GM23338 (cell line): ENCODE measurements at regions not wholly inside any gene's neighbourhood (a gene's known extent, or its start where the extent isn't known, plus 50 kb on each side); places are given as distances from the start of the nearest gene placed in this dataset.

Experiments used
- ATAC-seq: fragments of 200-7000 bp; cut with Tn5 transposase; 3 replicates; pipeline ENCODE4 v1.9.1; 2020
- DNase-seq: peaks from one replicate; pipeline ENCODE4 v3.0.0-alpha.2; 2015; ENCODE audit warnings: low spot score
- H2AFZ ChIP-seq: fragments of 200-600 bp; sonication (generic); 2 replicates; pipeline ENCODE4 v1.8.0; 2016; ENCODE audit warnings: antibody characterized with exemption, mild to moderate bottlenecking, moderate library complexity
- H3F3A ChIP-seq: fragments of 200-600 bp; sonication (generic); replicated peaks from 2 replicates; pipeline ENCODE4 v1.8.0; 2017; ENCODE audit warnings: antibody characterized with exemption, mixed run types, low read depth
- H3K27ac ChIP-seq: fragments of 200-600 bp; sonication (generic); 2 replicates; pipeline ENCODE4 v1.6.1; 2016; ENCODE audit warnings: low read depth
- H3K27me3 ChIP-seq: fragments of 200-600 bp; sonication (generic); 2 replicates; pipeline ENCODE4 v1.8.0; 2016; ENCODE audit warnings: mild to moderate bottlenecking, mixed run types, moderate library complexity; ENCODE audit not compliant: insufficient read depth
- H3K36me3 ChIP-seq: fragments of 200-600 bp; sonication (generic); 2 replicates; pipeline ENCODE4 v1.8.0; 2016; ENCODE audit warnings: mild to moderate bottlenecking; ENCODE audit not compliant: insufficient read depth
- H3K4me1 ChIP-seq: fragments of 200-600 bp; sonication (generic); 2 replicates; pipeline ENCODE4 v1.8.0; 2016; ENCODE audit warnings: mild to moderate bottlenecking, moderate library complexity; ENCODE audit not compliant: insufficient read depth
- H3K4me2 ChIP-seq: fragments of 200-600 bp; sonication (generic); 2 replicates; pipeline ENCODE4 v1.7.1; 2017; ENCODE audit warnings: mixed run types
- H3K4me3 ChIP-seq: fragments of 200-600 bp; sonication (generic); 2 replicates; pipeline ENCODE4 v1.6.1; 2016; ENCODE audit warnings: mixed run types
- H3K79me2 ChIP-seq: fragments of 200-600 bp; sonication (generic); replicated peaks from 2 replicates; pipeline ENCODE4 v1.8.0; 2017; ENCODE audit warnings: mild to moderate bottlenecking; ENCODE audit not compliant: insufficient read depth
- H3K9me2 ChIP-seq: fragments of 200-600 bp; sonication (generic); 2 replicates; pipeline ENCODE4 v1.8.0; 2017; ENCODE audit not compliant: insufficient read depth
- H4K20me1 ChIP-seq: fragments of 200-600 bp; sonication (generic); replicated peaks from 2 replicates; pipeline ENCODE4 v1.8.0; 2017; ENCODE audit warnings: mild to moderate bottlenecking; ENCODE audit not compliant: insufficient read depth
- H3K27ac Mint-ChIP-seq: 2 replicates; pipeline ENCODE4 v1.8.0; 2020; ENCODE audit warnings: inconsistent platforms, mild to moderate bottlenecking, moderate library complexity, mixed read lengths
- H3K27me3 Mint-ChIP-seq: 3 replicates; pipeline ENCODE4 v1.8.0; 2022; ENCODE audit warnings: low read depth, mild to moderate bottlenecking, moderate library complexity, mixed read lengths, inconsistent platforms; ENCODE audit not compliant: insufficient read depth, poor library complexity
- H3K36me3 Mint-ChIP-seq: 3 replicates; pipeline ENCODE4 v1.8.0; 2021; ENCODE audit warnings: low read depth, mild to moderate bottlenecking, inconsistent platforms, moderate library complexity, mixed read lengths
- H3K4me1 Mint-ChIP-seq: 3 replicates; pipeline ENCODE4 v1.8.0; 2020; ENCODE audit warnings: mild to moderate bottlenecking, inconsistent platforms, mixed read lengths
- H3K4me3 Mint-ChIP-seq: 3 replicates; pipeline ENCODE4 v1.8.0; 2021; ENCODE audit warnings: moderate library complexity, mild to moderate bottlenecking, inconsistent platforms, mixed read lengths
- H3K9me3 Mint-ChIP-seq: 3 replicates; pipeline ENCODE4 v1.8.0; 2020; ENCODE audit warnings: moderate library complexity, mild to moderate bottlenecking, inconsistent platforms, mixed read lengths
- CREB1 ChIP-seq: fragments of 250-450 bp; sonication (Bioruptor Pico); IDR thresholded peaks from 2 replicates; pipeline ENCODE4 v1.5.0; 2020; ENCODE audit warnings: low read depth, mild to moderate bottlenecking, moderate library complexity
- CTCF ChIP-seq, 2 experiments: fragments of 200-600 bp in 1 of 2; sonication (generic) in 1 of 2; conservative IDR thresholded peaks; 2 replicates each; pipeline versions ENCODE4 v1.5.1 to v1.6.1; 2016 to 2017; ENCODE audit warnings: antibody characterized with exemption in 2 of 2, low read depth in 2 of 2, mild to moderate bottlenecking in 2 of 2, moderate library complexity in 1 of 2
- JUNB ChIP-seq: IDR thresholded peaks from one replicate; pipeline ENCODE4 v1.6.1; 2016; ENCODE audit warnings: antibody characterized with exemption; ENCODE audit not compliant: unreplicated experiment
- POLR2AphosphoS5 ChIP-seq: IDR thresholded peaks from 2 replicates; pipeline ENCODE4 v1.6.1; 2016; ENCODE audit warnings: antibody characterized with exemption, low read depth
- REST ChIP-seq: IDR thresholded peaks from one replicate; pipeline ENCODE4 v1.6.1; 2018; ENCODE audit warnings: antibody characterized with exemption; ENCODE audit not compliant: unreplicated experiment
- STAT1 ChIP-seq: IDR thresholded peaks from one replicate; pipeline ENCODE4 v1.6.1; 2016; ENCODE audit warnings: antibody characterized with exemption; ENCODE audit not compliant: unreplicated experiment
- TF ChIP-seq, protein P1 (sequence below): fragments of 250-450 bp; sonication (Bioruptor Pico); IDR thresholded peaks from 2 replicates; pipeline ENCODE4 v1.5.0; 2020; ENCODE audit warnings: mild to moderate bottlenecking, moderate library complexity

DNA sequence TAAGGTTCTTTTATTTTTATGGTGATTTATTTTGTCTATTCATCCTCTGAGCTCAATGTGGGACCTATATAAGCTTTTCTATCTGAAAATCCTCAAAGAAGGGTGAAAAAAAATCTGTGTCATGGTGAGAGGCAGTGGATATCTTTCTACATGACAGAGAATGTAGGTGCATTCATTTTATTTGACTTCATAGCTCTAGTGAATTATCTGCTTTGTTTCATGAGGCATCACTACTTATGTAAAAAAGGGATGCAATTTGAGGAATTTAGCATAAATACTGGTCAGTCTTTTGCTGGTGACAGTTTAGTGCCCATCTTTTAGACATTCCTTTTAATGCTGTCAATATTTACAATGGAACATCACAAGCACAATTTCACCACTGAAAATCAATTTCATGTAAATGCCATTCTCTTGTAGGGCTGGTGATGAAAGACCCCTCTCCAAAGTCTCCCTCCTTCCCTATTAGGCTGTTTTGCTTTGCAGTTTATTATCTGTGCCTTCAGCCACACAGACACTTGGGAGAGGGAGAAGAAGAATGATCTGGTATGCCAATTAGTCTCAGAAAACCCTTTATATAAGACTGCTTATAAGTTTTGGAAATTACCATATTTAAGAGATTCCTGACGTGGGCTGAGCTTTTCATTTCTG lies 148.3 kb upstream of the NXPH2 start (continued):
- no peak for TF ChIP-seq REST

DNA sequence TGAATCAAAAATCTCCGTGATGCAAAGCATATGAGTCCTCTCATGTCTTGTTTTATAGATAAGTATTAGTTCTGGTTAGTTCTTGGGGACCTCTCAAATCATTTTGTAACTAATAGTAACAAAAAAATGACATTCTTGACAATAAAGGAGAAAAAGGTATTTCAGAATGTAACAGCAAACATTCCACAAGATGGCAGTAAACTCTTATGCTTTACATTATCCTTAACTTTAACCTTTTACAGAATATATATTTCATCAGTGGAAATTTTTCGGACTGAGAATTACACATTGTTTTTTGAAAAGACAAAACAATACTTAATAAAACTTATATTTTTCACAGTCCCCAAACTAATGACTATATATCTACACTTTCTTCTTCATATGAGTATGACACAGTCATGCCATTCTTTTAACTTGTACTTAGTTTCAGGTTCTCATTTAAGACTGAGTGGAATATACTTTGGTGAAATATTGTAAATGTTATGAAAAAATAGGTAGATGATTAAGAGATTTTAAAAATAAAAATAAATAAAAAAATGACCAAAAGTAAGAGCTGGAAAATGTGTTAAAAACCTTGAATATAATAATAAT lies 142.9 kb upstream of the NXPH2 start:
- Histone ChIP-seq H4K20me1 (no peaks in the 10 kb centered on the region), H3K27ac (no peak overlapping the region), H3K79me2 (no peaks in the 10 kb centered on the region), H2AFZ (no peak overlapping the region), H3K4me2 (no peak overlapping the region), H3K4me3 (no peak overlapping the region), H3K9me2 (no peaks in the 10 kb centered on the region), H3K4me1 (peaks cover 6% of the 10 kb centered on the region; the same call in 1 of the 2 replicates), H3K36me3 (no peaks in the 10 kb centered on the region), H3K27me3 (no peaks in the 10 kb centered on the region), H3F3A (no peaks in the 10 kb centered on the region)
- Mint-ChIP-seq H3K36me3 (no peaks in the 10 kb centered on the region), H3K4me3 (no peak overlapping the region), H3K27ac (no peak overlapping the region), H3K27me3 (no peaks in the 10 kb centered on the region), H3K9me3 (no peaks in the 10 kb centered on the region), H3K4me1 (peaks cover 4% of the 10 kb centered on the region; the same call in 2 of the 3 replicates)
- ATAC-seq (no peak), DNase-seq (peak; percentile 52)
- no peak for TF ChIP-seq JUNB
- no peak for TF ChIP-seq POLR2AphosphoS5
- TF ChIP-seq CTCF (conservative IDR thresholded peaks at IDR 0.05; ENCODE audit: low read depth in 2 of 2), result peak in 1 of 2 experiments; percentile 80; a peak in 3 of 4 replicates
- no peak for TF ChIP-seq CREB1 (CRISPR knock-in tag)
- TF ChIP-seq STAT1, result no peak
- TF ChIP-seq, protein P1, sequence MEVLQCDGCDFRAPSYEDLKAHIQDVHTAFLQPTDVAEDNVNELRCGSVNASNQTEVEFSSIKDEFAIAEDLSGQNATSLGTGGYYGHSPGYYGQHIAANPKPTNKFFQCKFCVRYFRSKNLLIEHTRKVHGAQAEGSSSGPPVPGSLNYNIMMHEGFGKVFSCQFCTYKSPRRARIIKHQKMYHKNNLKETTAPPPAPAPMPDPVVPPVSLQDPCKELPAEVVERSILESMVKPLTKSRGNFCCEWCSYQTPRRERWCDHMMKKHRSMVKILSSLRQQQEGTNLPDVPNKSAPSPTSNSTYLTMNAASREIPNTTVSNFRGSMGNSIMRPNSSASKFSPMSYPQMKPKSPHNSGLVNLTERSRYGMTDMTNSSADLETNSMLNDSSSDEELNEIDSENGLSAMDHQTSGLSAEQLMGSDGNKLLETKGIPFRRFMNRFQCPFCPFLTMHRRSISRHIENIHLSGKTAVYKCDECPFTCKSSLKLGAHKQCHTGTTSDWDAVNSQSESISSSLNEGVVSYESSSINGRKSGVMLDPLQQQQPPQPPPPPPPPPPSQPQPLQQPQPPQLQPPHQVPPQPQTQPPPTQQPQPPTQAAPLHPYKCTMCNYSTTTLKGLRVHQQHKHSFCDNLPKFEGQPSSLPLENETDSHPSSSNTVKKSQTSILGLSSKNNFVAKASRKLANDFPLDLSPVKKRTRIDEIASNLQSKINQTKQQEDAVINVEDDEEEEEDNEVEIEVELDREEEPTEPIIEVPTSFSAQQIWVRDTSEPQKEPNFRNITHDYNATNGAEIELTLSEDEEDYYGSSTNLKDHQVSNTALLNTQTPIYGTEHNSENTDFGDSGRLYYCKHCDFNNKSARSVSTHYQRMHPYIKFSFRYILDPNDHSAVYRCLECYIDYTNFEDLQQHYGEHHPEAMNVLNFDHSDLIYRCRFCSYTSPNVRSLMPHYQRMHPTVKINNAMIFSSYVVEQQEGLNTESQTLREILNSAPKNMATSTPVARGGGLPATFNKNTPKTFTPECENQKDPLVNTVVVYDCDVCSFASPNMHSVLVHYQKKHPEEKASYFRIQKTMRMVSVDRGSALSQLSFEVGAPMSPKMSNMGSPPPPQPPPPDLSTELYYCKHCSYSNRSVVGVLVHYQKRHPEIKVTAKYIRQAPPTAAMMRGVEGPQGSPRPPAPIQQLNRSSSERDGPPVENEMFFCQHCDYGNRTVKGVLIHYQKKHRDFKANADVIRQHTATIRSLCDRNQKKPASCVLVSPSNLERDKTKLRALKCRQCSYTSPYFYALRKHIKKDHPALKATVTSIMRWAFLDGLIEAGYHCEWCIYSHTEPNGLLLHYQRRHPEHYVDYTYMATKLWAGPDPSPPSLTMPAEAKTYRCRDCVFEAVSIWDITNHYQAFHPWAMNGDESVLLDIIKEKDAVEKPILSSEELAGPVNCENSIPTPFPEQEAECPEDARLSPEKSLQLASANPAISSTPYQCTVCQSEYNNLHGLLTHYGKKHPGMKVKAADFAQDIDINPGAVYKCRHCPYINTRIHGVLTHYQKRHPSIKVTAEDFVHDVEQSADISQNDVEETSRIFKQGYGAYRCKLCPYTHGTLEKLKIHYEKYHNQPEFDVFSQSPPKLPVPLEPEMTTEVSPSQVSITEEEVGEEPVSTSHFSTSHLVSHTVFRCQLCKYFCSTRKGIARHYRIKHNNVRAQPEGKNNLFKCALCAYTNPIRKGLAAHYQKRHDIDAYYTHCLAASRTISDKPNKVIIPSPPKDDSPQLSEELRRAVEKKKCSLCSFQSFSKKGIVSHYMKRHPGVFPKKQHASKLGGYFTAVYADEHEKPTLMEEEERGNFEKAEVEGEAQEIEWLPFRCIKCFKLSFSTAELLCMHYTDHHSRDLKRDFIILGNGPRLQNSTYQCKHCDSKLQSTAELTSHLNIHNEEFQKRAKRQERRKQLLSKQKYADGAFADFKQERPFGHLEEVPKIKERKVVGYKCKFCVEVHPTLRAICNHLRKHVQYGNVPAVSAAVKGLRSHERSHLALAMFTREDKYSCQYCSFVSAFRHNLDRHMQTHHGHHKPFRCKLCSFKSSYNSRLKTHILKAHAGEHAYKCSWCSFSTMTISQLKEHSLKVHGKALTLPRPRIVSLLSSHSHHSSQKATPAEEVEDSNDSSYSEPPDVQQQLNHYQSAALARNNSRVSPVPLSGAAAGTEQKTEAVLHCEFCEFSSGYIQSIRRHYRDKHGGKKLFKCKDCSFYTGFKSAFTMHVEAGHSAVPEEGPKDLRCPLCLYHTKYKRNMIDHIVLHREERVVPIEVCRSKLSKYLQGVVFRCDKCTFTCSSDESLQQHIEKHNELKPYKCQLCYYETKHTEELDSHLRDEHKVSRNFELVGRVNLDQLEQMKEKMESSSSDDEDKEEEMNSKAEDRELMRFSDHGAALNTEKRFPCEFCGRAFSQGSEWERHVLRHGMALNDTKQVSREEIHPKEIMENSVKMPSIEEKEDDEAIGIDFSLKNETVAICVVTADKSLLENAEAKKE (CRISPR knock-in tag), result no peak
